Uterus (tissue), 2 donors: ENCODE measurements at regions not wholly inside any gene's neighbourhood (a gene's known extent, or its start where the extent isn't known, plus 50 kb on each side); places are given as distances from the start of the nearest gene placed in this dataset.

ENCODE experiments used
- CTCF ChIP-seq, 4 experiments: fragments of 200-600 bp in 2 of 4; fragments of 450-650 bp in 2 of 4; sonication (generic) in 2 of 4; IDR thresholded peaks; one replicate each; pipeline ENCODE4 v1.5.1; 2016 to 2019; ENCODE audit warnings: antibody characterized with exemption in 4 of 4, mild to moderate bottlenecking in 2 of 4, moderate library complexity in 1 of 4
- POLR2A ChIP-seq, 2 donors: fragments of 450-650 bp; IDR thresholded peaks; one replicate each; pipeline ENCODE4 v1.6.1; 2016; ENCODE audit warnings: antibody characterized with exemption in 2 of 2, mild to moderate bottlenecking in 1 of 2, moderate library complexity in 1 of 2

- TF ChIP-seq CTCF (IDR thresholded peaks at IDR 0.05) (no peak), POLR2A (IDR thresholded peaks at IDR 0.05) (no peak)
These were observed 159.4 kb downstream of the OAT start for GRCh38 chr10:124259139-124259825.
